GM21360 (cell line): ENCODE measurements at regions not wholly inside any gene's neighbourhood (a gene's known extent, or its start where the extent isn't known, plus 50 kb on each side); places are given as distances from the start of the nearest gene placed in this dataset.
"Not testable (repeated sequence)": the region's sequence is repeated elsewhere in the genome, so short reads cannot be mapped to it uniquely, and the experiment has no call there.

ENCODE experiments used
- ATAC-seq: cut with Tn5 transposase; IDR thresholded peaks from one replicate; pipeline ENCODE4 v1.9.1; 2021; ENCODE audit warnings: mild to moderate bottlenecking, moderate library complexity; ENCODE audit not compliant: unreplicated experiment

- no peak for ATAC-seq
Measured at GRCh38 chr13:105907319-105908019, 628.0 kb downstream of the EFNB2 start.

DNA sequence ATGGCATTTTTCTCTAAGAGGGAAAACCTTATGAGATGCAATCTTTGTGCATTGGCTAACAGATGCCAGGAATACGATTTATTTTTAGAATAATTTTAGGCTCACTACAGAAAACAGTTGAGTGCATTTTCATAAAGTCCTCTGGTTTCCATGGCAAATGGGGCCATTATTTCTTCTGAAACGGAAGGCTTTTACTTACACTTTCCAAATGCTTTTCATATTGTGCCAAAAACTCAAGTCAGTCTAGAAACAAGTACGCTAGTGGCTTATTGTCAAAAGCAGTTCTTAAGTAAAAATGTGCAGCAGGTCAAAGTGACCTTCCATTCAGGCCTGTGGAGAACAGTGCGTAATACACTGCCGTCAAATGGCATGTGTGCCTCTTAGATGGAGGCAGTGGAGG is 628.7 kb downstream of the EFNB2 start:
- no peak for ATAC-seq

GRCh38 chr13:105904034-105904742 is 631.3 kb downstream of the EFNB2 start:
- ATAC-seq: no peak

GRCh38 chr13:105902396-105902795 is 633.1 kb downstream of the EFNB2 start:
- ATAC-seq: no peak

- ATAC-seq: no peak
Measured at GRCh38 chr13:105897575-105897974, 637.9 kb downstream of the EFNB2 start.

DNA sequence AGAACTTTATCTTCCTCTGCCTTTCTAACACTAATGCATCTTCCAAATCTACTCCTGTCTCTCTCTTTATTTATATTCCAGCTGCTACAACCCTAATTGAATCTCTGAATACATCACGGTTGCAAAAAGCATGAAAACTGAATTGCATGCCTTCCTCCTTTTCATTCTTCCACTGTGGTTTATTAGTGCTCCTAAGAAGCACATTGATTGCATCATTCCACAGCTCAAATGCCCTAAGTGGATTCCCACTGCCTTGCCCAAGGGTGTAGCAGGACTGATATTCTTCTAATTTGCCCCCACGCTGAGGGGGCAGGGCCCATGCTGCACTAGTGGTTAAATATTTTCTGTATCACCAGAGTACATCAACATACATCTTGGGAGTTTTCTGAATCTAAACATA is 640.8 kb downstream of the EFNB2 start:
- ATAC-seq: no peak

- ATAC-seq: no peak
Measured at GRCh38 chr13:105890509-105890908, 645.0 kb downstream of the EFNB2 start.

DNA sequence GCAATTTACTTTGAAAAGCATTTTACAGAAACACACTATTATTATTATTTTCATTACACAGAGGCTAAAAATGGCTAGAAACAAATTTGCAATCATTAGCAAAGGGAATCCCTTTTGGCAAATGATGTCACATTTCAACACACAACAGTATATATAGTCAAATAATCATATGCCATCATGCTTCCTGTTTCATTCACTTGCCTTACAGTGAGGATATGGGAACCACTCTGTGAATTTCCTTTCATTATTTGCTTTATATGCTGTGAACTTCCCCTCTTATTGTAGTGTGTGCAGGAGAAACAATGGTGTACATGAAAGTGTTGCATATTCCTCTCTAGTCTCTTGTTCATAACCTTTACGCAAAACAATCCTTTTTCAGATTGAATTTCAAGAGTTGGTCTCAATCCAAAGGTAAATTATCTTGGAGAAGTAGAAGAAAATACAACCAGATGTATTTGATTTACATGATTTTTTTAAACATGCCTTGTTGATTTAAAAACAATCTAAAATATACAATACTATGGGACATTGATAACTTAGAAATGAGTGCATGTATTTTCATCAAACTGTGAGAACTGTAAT is 657.3 kb downstream of the EFNB2 start:
- no peak for ATAC-seq

GRCh38 chr13:105874814-105875213 is 660.6 kb downstream of the EFNB2 start:
- no peak for ATAC-seq

DNA sequence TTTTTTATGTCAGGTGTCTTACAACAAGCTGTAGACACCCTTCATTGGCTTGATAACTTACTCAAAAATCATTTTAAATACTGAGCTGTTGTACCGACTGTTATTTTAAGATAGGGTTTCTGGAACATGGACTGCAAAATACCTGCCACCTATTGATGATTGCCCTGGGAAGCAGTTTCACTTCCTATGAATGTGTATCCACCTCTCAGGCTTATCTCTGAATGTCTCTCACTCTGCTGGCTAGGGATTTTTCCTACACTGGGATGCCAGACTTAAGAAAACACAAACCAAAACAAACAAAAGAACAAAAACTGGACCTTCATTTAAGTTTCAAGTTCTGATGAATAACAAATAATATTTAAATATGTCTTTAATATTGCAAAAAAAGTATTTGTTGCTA is 663.7 kb downstream of the EFNB2 start:
- no peak for ATAC-seq

- ATAC-seq: no peak
Measured at GRCh38 chr13:105871326-105871725, 664.1 kb downstream of the EFNB2 start.

DNA sequence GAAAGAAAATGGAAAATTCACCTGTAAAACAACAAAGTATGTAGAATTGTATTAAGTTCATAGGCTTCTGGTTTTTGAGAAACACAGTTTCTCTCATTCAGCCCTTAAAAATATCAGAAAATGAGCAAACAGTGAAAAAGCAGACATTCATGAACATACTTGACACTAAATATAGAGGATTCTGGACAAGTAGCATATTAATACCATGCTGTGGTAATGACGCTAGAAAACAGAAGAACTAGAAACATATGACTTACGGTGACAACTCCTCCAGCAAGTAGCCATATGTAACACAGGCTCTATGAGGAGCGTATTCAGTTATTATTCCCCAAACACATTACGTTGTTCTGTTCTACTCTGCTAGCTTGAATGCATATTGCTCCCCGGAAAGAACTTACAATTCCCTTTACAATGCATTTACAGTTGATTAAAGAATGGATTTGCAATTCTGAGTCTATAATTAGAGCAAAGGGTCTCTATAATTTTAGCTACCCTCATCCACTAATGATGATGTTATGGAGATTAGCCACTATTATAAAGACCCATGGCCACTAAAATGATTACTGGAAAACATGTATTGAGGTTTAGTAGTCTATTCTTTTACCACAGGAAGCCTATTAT is 672.1 kb downstream of the EFNB2 start:
- ATAC-seq: no peak

DNA sequence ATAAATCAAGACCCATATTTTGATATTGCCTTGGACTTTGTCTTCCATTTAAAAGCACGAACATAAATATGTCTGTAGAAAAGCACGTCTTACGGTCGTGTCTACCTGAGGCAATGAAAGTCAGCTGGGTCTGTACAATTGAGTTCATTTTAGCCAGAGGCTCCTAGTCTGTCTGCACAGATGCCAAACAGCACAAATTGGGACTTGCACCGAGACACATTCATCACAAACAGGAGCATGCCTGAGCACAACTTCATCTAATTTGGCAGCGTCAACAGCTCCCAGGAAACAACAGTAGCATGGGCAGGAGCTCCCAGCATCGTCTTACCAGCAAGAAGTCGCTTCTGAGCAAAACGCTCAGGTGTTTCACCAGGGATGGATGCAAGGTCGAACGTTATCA is 687.0 kb downstream of the EFNB2 start:
- ATAC-seq: no peak

GRCh38 chr13:105847527-105848291 is 687.8 kb downstream of the EFNB2 start:
- ATAC-seq: no peak

- ATAC-seq: no peak
Measured at GRCh38 chr13:105846923-105847322, 688.5 kb downstream of the EFNB2 start.

GRCh38 chr13:105841286-105841685 is 694.2 kb downstream of the EFNB2 start:
- ATAC-seq: no peak

- no peak for ATAC-seq
Measured at GRCh38 chr13:105838231-105838630, 697.2 kb downstream of the EFNB2 start.

DNA sequence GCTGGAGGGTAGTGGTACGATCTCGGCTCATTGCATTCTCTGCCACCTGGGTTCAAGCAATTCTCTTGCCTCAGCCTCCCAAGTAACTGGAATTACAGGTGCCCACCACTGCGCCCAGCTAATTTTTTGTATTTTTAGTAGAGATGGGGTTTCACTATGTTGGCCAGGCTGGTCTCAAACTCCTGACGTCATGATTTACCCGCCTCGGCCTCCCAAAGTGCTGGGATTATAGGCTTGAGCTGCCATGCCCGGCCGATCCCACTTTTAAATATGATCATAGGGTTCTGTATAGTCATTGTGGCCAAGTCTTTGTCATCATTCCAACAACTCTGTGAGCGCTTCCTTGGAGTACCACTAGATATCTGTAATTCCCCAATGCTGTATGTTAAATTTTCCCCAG is 698.2 kb downstream of the EFNB2 start:
- not testable (repeated sequence) for ATAC-seq

DNA sequence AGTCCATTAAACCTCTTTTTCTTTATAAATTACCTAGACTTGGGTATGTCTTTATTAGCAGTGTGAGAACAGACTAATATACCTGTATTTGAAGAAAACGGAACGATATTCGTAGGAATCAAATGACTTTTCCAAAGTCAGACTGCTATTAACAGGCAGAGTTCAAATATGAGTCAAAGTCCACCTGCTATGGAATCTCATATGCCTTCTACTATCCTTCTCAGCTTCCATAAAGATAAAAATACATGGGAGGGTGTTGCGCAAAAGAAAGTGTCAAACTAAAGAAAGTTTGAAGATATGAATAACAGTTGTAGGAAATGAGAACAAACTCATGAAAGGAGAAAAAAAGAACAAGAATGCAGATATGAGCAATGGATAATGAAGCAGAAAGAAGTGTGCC is 704.6 kb downstream of the EFNB2 start:
- ATAC-seq: no peak

GRCh38 chr13:105827111-105827809 is 708.2 kb downstream of the EFNB2 start:
- no peak for ATAC-seq
